Thymus (tissue), 11 donors: ENCODE measurements at regions not wholly inside any gene's neighbourhood (a gene's known extent, or its start where the extent isn't known, plus 50 kb on each side); places are given as distances from the start of the nearest gene placed in this dataset.
"Not testable (repeated sequence)": the region's sequence is repeated elsewhere in the genome, so short reads cannot be mapped to it uniquely, and the experiment has no call there.

Experiments
- DNase-seq, 9 donors: peaks; one replicate each; pipeline ENCODE4 v3.0.0-alpha.2; 2013; ENCODE audit warnings: low spot score in 9 of 9, low read depth in 6 of 9, missing footprints in 1 of 9
- H3K27ac ChIP-seq, 2 donors: one replicate each; pipeline ENCODE4 v1.5.1; 2013; ENCODE audit warnings: control low read depth in 1 of 2, low read depth in 1 of 2, low read length in 1 of 2, mild to moderate bottlenecking in 1 of 2, moderate library complexity in 1 of 2
- H3K27me3 ChIP-seq, 2 donors: one replicate each; pipeline ENCODE4 v1.5.1; 2013; ENCODE audit warnings: low read length in 1 of 2; ENCODE audit not compliant: control insufficient read depth in 2 of 2, insufficient read depth in 1 of 2
- H3K36me3 ChIP-seq, 2 donors: one replicate each; pipeline ENCODE4 v1.5.1; 2013; ENCODE audit warnings: low read length in 1 of 2, mild to moderate bottlenecking in 1 of 2, moderate library complexity in 1 of 2; ENCODE audit not compliant: control insufficient read depth in 2 of 2, insufficient read depth in 2 of 2
- H3K4me1 ChIP-seq, 2 donors: one replicate each; pipeline ENCODE4 v1.5.1; 2013; ENCODE audit warnings: low read length in 2 of 2; ENCODE audit not compliant: control insufficient read depth in 2 of 2, insufficient read depth in 2 of 2
- H3K4me3 ChIP-seq, 2 donors: one replicate each; pipeline ENCODE4 v1.5.1; 2013; ENCODE audit warnings: low read length in 2 of 2, control low read depth in 1 of 2, mild to moderate bottlenecking in 1 of 2
- H3K9me3 ChIP-seq, 2 donors: one replicate each; pipeline ENCODE4 v1.5.1; 2013; ENCODE audit warnings: low read length in 1 of 2, mild to moderate bottlenecking in 1 of 2; ENCODE audit not compliant: control insufficient read depth in 2 of 2, insufficient read depth in 1 of 2
- WGBS: extraction: QIAGEN DNeasy Blood & Tissue Kit; methylation state at CpG from one replicate; pipeline ENCODE4 v1.1.7; 2013; 5-methylcytosine and 5-hydroxymethylcytosine counted together
- donor health status: healthy.

- H3K4me3 ChIP-seq, H3K27me3 ChIP-seq, H3K4me1 ChIP-seq, H3K36me3 ChIP-seq, H3K27ac ChIP-seq, DNase-seq, H3K9me3 ChIP-seq: not testable (repeated sequence)
- 92% methylated on average over 12 of the region's 12 CpGs for WGBS
Observed at GRCh38 chr1:2851918-2852317, 50.4 kb upstream of the TTC34 start.

GRCh38 chr1:2853711-2854110 is 52.2 kb upstream of the TTC34 start:
- Histone ChIP-seq H3K36me3 (no peaks in the 10 kb centered on the region), H3K27me3 (no peaks in the 10 kb centered on the region), H3K4me3 (no peak overlapping the region), H3K4me1 (no peaks in the 10 kb centered on the region), H3K27ac (no peak overlapping the region), H3K9me3 (peaks cover 0 to 2% of the 10 kb centered on the region in 2 donors)
- 92% methylated on average over 9 of the region's 9 CpGs for WGBS
- DNase-seq = no peak

- DNase-seq = no peak
- WGBS = 94% methylated on average over 13 of the region's 13 CpGs
- Histone ChIP-seq H3K27me3 (no peaks in the 10 kb centered on the region), H3K36me3 (no peaks in the 10 kb centered on the region), H3K9me3 (peaks cover 0 to 6% of the 10 kb centered on the region in 2 donors), H3K27ac (no peak overlapping the region), H3K4me1 (no peaks in the 10 kb centered on the region), H3K4me3 (no peak overlapping the region)
Observed at GRCh38 chr1:2854151-2854550, 52.7 kb upstream of the TTC34 start.

- no peak overlapping the region for H3K27ac ChIP-seq
- H3K4me1 ChIP-seq = no peaks in the 10 kb centered on the region
- H3K27me3 ChIP-seq = no peaks in the 10 kb centered on the region
- H3K4me3 ChIP-seq = no peak overlapping the region
- H3K9me3 ChIP-seq = peaks cover 0 to 9% of the 10 kb centered on the region in 2 donors
- DNase-seq = no peak
- 84% methylated on average over 11 of the region's 11 CpGs for WGBS
- no peaks in the 10 kb centered on the region for H3K36me3 ChIP-seq
Observed at GRCh38 chr1:2854611-2855010, 53.1 kb upstream of the TTC34 start.

DNA sequence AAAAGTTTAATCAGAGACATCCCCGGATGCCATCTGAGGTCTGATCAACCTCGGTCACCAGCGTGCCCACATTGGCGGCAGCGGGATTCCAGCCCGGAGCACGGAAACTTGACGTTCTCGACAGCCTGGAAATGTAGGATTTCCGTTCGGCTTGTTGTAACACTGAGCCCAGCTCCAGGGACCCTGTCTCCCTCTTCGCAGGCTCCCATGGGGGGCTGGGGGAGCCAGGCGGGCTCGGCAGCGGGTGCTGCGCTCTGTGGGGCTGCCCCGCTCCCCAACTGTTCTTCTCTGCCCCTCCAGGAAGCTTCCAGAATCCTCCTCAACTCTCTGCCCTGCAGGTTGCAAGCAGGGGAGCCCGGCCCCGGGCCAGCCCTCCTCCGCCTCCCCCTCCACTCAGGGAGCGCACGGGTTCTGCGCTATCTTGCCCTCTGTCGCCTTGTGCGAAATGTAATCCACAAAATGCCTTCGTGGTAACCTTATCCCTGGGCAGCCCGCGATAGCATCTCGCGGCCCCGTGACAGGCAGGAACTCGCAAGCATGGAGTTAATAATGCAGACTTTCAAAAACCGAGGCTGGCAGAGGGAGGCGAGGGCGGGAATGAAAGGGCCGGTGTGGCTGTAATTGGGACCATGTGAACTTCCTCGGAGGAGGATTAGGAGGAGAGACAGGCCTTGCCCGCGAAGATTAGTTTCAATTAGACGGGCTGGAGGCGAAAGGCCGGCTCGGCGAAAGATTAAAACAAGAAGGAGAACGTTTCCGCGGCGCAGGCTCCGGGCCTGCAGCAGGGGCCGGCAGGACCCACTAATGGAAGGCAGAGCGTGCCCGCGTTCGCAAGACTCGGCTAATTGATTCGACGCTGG is 53.9 kb upstream of the TTC34 start:
- H3K4me3 ChIP-seq = no peak overlapping the region
- DNase-seq = no peak
- WGBS = 93% methylated on average over 57 of the region's 57 CpGs
- H3K36me3 ChIP-seq = no peaks in the 10 kb centered on the region
- H3K27ac ChIP-seq = no peak overlapping the region
- H3K4me1 ChIP-seq = no peaks in the 10 kb centered on the region
- peaks cover 0 to 13% of the 10 kb centered on the region in 2 donors for H3K9me3 ChIP-seq
- no peaks in the 10 kb centered on the region for H3K27me3 ChIP-seq

DNA sequence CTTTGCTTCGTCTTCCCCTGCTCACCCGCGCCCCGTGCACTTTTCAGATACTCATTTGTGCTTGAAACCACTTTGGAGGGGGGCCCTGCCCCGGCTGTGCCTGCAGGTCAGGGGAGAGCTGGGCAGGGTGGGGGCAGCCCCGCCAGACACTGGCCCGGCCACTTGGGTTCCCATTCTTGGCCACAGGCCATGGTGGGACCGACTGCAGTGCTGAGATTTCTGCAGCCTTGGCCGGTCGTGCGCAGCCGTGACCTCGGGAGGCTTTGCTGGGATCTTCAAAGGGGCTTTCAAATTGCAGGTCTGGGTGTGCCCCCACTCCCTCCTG is 54.5 kb upstream of the TTC34 start:
- WGBS = 94% methylated on average over 13 of the region's 13 CpGs
- peaks cover 0 to 13% of the 10 kb centered on the region in 2 donors for H3K9me3 ChIP-seq
- H3K4me1 ChIP-seq = no peaks in the 10 kb centered on the region
- DNase-seq = no peak
- no peak overlapping the region for H3K4me3 ChIP-seq
- H3K27me3 ChIP-seq = no peaks in the 10 kb centered on the region
- H3K36me3 ChIP-seq = no peaks in the 10 kb centered on the region
- H3K27ac ChIP-seq = no peak overlapping the region

DNA sequence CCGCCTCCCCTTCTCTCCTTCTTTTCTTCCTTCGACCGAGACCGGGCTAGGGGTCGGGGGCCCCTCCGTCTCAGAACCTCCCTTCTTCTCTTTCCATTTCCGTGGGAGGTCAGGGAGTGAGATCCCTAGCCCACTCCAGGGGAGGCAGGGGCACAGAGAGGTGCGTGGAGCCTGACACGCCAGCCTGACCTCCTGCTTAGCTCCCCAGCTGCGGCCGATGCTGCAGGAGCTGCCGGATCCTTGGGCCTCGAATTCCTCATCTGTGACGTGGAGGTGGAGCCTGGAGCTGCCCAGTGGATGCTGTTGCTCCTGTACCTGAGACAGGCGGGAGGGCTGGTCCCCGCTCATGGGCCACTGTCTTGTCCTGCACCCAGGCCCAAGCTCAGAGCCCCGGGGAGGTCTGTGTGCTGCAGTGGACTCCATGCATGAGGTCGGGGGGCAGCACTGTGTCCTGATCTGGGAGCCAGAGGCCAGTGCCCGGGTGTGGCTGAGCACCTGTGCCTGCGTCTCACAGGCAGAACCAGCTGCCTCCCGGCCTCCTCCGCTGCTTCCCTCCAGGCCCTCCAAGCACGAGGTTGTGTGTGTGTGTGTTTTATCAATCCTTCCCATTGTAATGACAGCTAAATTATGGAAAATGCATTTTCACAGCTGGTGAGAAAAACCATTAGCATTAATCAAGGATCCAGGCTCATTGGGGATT is 55.3 kb upstream of the TTC34 start:
- WGBS = 95% methylated on average over 23 of the region's 23 CpGs

GRCh38 chr1:2857521-2857920 is 56.0 kb upstream of the TTC34 start:
- H3K27me3 ChIP-seq = no peaks in the 10 kb centered on the region
- no peak overlapping the region for H3K4me3 ChIP-seq
- H3K4me1 ChIP-seq = no peaks in the 10 kb centered on the region
- no peaks in the 10 kb centered on the region for H3K36me3 ChIP-seq
- H3K9me3 ChIP-seq = peaks cover 0 to 13% of the 10 kb centered on the region in 2 donors
- WGBS = 97% methylated on average over 15 of the region's 15 CpGs
- DNase-seq = no peak
- no peak overlapping the region for H3K27ac ChIP-seq

More for the DNA sequence above, 55.3 kb upstream of the TTC34 start:
- H3K4me1 ChIP-seq = no peaks in the 10 kb centered on the region
- H3K27me3 ChIP-seq = no peaks in the 10 kb centered on the region
- no peak for DNase-seq
- no peaks in the 10 kb centered on the region for H3K36me3 ChIP-seq
- peaks cover 0 to 13% of the 10 kb centered on the region in 2 donors for H3K9me3 ChIP-seq
- no peak overlapping the region for H3K27ac ChIP-seq
- H3K4me3 ChIP-seq = no peak overlapping the region

DNA sequence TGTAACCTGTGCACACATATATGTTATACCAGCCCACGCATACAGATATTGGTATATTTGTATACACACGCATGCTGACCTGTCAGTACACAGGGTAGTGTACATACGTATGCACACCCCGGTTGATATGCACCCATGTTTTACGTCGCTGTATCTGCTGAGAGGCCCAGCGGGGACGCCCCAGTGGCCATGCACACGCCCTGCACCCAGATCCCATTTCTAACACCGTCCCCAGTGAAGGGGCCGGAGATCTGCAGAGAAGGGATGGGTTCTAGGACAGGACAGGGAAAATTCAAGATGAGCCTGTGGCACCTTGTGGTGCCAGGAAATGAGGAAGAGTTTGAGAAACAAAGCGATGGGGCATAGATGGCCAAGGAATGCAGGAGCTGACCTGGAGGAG is 57.2 kb upstream of the TTC34 start:
- Histone ChIP-seq H3K36me3 (no peaks in the 10 kb centered on the region), H3K9me3 (peaks cover 0 to 13% of the 10 kb centered on the region in 2 donors), H3K4me3 (no peak overlapping the region), H3K27ac (no peak overlapping the region), H3K4me1 (no peaks in the 10 kb centered on the region), H3K27me3 (peaks cover 0 to 3% of the 10 kb centered on the region in 2 donors)
- no peak for DNase-seq
- 98% methylated on average over 12 of the region's 12 CpGs for WGBS
